ENCODE measurements at regions not wholly inside any gene's neighbourhood (a gene's known extent, or its start where the extent isn't known, plus 50 kb on each side); places are given as distances from the start of the nearest gene placed in this dataset.

DNA sequence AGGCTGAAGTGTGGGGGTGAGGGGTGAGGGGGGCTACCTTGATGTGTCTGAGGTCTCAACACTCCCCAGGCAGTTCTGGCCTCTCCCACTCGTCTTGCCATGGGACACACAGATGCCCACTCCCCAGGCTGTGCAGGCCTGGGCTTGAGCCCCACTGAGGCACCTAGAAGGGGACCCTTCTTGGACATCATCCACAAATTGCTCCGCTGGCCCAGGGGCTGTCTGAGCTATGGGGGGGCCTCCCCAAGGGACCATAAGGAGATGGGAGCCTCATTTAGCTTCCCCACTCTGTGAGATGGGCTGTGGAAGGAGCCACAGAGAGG lies 155.5 kb upstream of the MLN start:
- Histone ChIP-seq H3K27ac (ENCODE audit: low read depth, low read length, poor library complexity, severe bottlenecking) (no peak overlapping the region), H3K4me2 (ENCODE audit: low read length) (no peak overlapping the region), H4K20me1 (ENCODE audit: insufficient read depth, low read length) (no peaks in the 10 kb centered on the region), H3K4me3 (ENCODE audit: low read depth, low read length, poor library complexity, severe bottlenecking) (no peak overlapping the region), H3K79me2 (ENCODE audit: insufficient read depth, low read depth, low read length) (no peaks in the 10 kb centered on the region), H3K4me1 (ENCODE audit: insufficient read depth, low read length, poor library complexity, severe bottlenecking) (no peaks in the 10 kb centered on the region), H3K9me3 (ENCODE audit: low read length) (no peaks in the 10 kb centered on the region), H3K9me2 (ENCODE audit: insufficient read depth, low read length) (no peaks in the 10 kb centered on the region), H3K36me3 (ENCODE audit: insufficient read depth, low read length) (no peaks in the 10 kb centered on the region), H2AFZ (ENCODE audit: low read length) (no peak overlapping the region)
- BruUV-seq (replicated peaks): no TSS peak
- no peak for DNase-seq (ENCODE audit: low spot score)
- ChIA-PET CTCF (ENCODE audit: unreplicated experiment) (no interaction called here), POLR2A (interaction anchor here (0.5 to 0.6 kb wide), 2 partner anchors 213 to 468 kb away, joined by 4 to 5 read pairs; partner anchors contain the start of gene IP6K3)
- intact Hi-C loops (cut with micrococcal nuclease; ENCODE audit: unreplicated experiment): loop anchor here (10.0 kb wide), 1 partner anchor 196 kb away; no protein-coding TSS in a partner anchor
- TF ChIP-seq, protein P1, sequence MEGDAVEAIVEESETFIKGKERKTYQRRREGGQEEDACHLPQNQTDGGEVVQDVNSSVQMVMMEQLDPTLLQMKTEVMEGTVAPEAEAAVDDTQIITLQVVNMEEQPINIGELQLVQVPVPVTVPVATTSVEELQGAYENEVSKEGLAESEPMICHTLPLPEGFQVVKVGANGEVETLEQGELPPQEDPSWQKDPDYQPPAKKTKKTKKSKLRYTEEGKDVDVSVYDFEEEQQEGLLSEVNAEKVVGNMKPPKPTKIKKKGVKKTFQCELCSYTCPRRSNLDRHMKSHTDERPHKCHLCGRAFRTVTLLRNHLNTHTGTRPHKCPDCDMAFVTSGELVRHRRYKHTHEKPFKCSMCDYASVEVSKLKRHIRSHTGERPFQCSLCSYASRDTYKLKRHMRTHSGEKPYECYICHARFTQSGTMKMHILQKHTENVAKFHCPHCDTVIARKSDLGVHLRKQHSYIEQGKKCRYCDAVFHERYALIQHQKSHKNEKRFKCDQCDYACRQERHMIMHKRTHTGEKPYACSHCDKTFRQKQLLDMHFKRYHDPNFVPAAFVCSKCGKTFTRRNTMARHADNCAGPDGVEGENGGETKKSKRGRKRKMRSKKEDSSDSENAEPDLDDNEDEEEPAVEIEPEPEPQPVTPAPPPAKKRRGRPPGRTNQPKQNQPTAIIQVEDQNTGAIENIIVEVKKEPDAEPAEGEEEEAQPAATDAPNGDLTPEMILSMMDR (conservative IDR thresholded peaks at IDR 0.05; ENCODE audit: low read length): no peak
- TF ChIP-seq EZH2phosphoT487 (IDR thresholded peaks at IDR 0.05; ENCODE audit: borderline replicate concordance, low read depth, low read length): no peak

DNA sequence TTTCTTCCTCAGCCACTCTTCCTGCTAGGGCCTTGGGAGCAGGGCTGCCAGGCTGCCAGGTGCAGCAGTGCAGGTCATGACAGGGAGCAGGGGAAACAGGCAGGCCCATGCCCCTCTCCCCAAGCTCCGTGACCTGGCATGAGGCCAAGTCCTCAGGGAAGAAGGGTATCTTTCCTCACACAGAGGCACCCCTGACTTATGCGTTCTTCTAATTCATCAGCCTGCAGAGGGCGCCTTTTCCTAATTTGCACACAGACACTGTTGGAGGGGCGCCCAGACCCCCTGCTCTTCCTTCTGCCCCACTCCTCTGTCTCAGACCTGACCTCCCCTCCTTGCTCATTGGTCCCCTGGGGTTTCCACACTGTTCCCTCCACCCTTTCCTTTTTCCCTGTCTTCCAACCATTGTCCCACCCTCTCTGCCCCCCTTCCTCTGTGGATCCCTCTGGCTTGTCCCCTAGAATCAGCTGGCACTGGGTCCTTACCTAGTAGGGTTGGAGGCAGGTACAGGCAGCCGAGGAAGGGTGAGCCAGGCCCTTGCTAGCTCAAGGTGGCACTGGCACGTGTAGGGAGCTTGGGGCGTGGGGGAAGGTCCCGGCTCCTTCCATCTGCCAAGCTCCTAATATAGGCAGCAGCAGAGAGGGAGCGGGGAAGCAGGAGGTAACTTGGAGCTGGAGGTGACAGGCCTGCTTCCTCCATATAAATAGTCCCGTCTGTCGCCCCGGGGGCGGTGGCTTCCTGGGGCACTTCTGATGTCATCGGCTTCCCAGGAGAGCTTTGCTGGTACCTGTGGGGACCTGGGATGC lies 154.9 kb upstream of the MLN start:
- Histone ChIP-seq H3K79me2 (ENCODE audit: insufficient read depth, low read depth, low read length) (no peaks in the 10 kb centered on the region), H3K36me3 (ENCODE audit: insufficient read depth, low read length) (no peaks in the 10 kb centered on the region), H3K9me3 (ENCODE audit: low read length) (no peaks in the 10 kb centered on the region), H4K20me1 (ENCODE audit: insufficient read depth, low read length) (no peaks in the 10 kb centered on the region), H3K9me2 (ENCODE audit: insufficient read depth, low read length) (no peaks in the 10 kb centered on the region), H3K4me2 (ENCODE audit: low read length) (no peak overlapping the region), H3K4me1 (ENCODE audit: insufficient read depth, low read length, poor library complexity, severe bottlenecking) (no peaks in the 10 kb centered on the region), H3K27ac (ENCODE audit: low read depth, low read length, poor library complexity, severe bottlenecking) (no peak overlapping the region), H2AFZ (ENCODE audit: low read length) (no peak overlapping the region), H3K4me3 (ENCODE audit: low read depth, low read length, poor library complexity, severe bottlenecking) (no peak overlapping the region)
- intact Hi-C loops (cut with micrococcal nuclease; ENCODE audit: unreplicated experiment): loop anchor here (10.0 kb wide), 1 partner anchor 196 kb away; no protein-coding TSS in a partner anchor
- peak; percentile 45 for DNase-seq (ENCODE audit: low spot score)
- no peak for TF ChIP-seq EZH2phosphoT487 (IDR thresholded peaks at IDR 0.05; ENCODE audit: borderline replicate concordance, low read depth, low read length)
- TF ChIP-seq, protein P1 (conservative IDR thresholded peaks at IDR 0.05; ENCODE audit: low read length): peak; percentile 76
- ChIA-PET POLR2A (interaction anchor here (0.6 kb wide), 1 partner anchor 469 kb away, joined by 5 read pairs; no protein-coding TSS in a partner anchor), CTCF (ENCODE audit: unreplicated experiment) (no interaction called here)
- BruUV-seq (replicated peaks): no TSS peak

DNA sequence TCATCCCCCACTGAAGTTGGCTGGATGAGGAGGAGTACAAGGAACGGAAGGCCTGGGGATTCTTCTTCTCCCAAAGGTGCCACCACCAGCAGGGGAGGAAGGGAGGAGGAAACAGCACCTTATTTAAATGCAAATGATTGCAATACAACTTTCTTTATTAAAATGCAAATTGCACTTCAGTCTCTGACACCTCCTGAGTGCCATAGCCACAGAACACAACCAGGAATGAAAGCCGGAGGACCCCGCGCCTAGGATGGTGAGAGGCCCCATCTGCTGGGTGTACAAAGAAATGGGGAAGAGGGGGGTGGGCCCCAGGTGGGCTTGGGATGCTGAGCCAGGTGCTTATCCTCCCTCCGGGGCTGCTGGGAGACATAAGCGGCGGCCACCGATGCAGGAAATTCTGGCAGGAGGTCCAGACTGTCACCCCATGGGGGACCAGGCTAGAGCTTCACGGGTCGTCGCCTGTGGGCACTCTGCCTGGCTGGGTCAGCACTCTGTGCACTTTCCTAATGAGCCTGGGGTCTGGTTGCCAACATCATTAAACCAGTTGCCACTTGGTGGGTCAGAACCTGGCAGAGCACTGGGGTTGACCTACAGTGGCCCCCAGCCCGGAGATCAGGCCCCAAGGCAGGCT lies 154.2 kb upstream of the MLN start:
- Histone ChIP-seq H3K79me2 (ENCODE audit: insufficient read depth, low read depth, low read length) (no peaks in the 10 kb centered on the region), H3K27ac (ENCODE audit: low read depth, low read length, poor library complexity, severe bottlenecking) (no peak overlapping the region), H3K9me2 (ENCODE audit: insufficient read depth, low read length) (no peaks in the 10 kb centered on the region), H3K36me3 (ENCODE audit: insufficient read depth, low read length) (no peaks in the 10 kb centered on the region), H2AFZ (ENCODE audit: low read length) (no peak overlapping the region), H4K20me1 (ENCODE audit: insufficient read depth, low read length) (no peaks in the 10 kb centered on the region), H3K9me3 (ENCODE audit: low read length) (no peaks in the 10 kb centered on the region), H3K4me1 (ENCODE audit: insufficient read depth, low read length, poor library complexity, severe bottlenecking) (no peaks in the 10 kb centered on the region), H3K4me3 (ENCODE audit: low read depth, low read length, poor library complexity, severe bottlenecking) (no peak overlapping the region), H3K4me2 (ENCODE audit: low read length) (no peak overlapping the region)
- no peak for TF ChIP-seq EZH2phosphoT487 (IDR thresholded peaks at IDR 0.05; ENCODE audit: borderline replicate concordance, low read depth, low read length)
- TF ChIP-seq, protein P1 (conservative IDR thresholded peaks at IDR 0.05; ENCODE audit: low read length): no peak
- no TSS peak for BruUV-seq (replicated peaks)
- CTCF ChIA-PET (ENCODE audit: unreplicated experiment): interaction anchor here (0.6 kb wide), 1 partner anchor 13 kb away, joined by 3 read pairs; no protein-coding TSS in a partner anchor
- intact Hi-C loops (cut with micrococcal nuclease; ENCODE audit: unreplicated experiment): loop anchor here (10.0 kb wide), 1 partner anchor 197 kb away; no protein-coding TSS in a partner anchor
- no peak for DNase-seq (ENCODE audit: low spot score)
- POLR2A ChIA-PET: no interaction called here
